ENCODE measurements at regions not wholly inside any gene's neighbourhood (a gene's known extent, or its start where the extent isn't known, plus 50 kb on each side); places are given as distances from the start of the nearest gene placed in this dataset.
"Not testable (repeated sequence)": the region's sequence is repeated elsewhere in the genome, so short reads cannot be mapped to it uniquely, and the experiment has no call there.

GRCh38 chr19:27379306-27379705 lies 1833.6 kb downstream of the UQCRFS1 start:
- TF ChIP-seq CTCF (IDR thresholded peaks at IDR 0.05; ENCODE audit: insufficient read depth, low read length, poor library complexity, severe bottlenecking); EZH2phosphoT487 (conservative IDR thresholded peaks at IDR 0.05; ENCODE audit: low read length): not testable (repeated sequence)

Data from SU-DHL-6 (cell line).